ENCODE measurements at regions not wholly inside any gene's neighbourhood (a gene's known extent, or its start where the extent isn't known, plus 50 kb on each side); places are given as distances from the start of the nearest gene placed in this dataset.
A peak's percentile ranks its signal among the peaks of the same experiment; 100 is the strongest.
"Not testable (repeated sequence)": the region's sequence is repeated elsewhere in the genome, so short reads cannot be mapped to it uniquely, and the experiment has no call there.

GRCh38 chr6:141501616-141502015, 631.1 kb upstream of the GJE1 start:
- no peak for DNase-seq (ENCODE audit: low read depth in 2 of 2)

- no peak for DNase-seq (ENCODE audit: low read depth in 2 of 2)
These were observed 633.7 kb upstream of the GJE1 start for GRCh38 chr6:141498977-141499376.

GRCh38 chr6:141492521-141493284, 640.0 kb upstream of the GJE1 start:
- no peak for DNase-seq (ENCODE audit: low read depth in 2 of 2)

DNA sequence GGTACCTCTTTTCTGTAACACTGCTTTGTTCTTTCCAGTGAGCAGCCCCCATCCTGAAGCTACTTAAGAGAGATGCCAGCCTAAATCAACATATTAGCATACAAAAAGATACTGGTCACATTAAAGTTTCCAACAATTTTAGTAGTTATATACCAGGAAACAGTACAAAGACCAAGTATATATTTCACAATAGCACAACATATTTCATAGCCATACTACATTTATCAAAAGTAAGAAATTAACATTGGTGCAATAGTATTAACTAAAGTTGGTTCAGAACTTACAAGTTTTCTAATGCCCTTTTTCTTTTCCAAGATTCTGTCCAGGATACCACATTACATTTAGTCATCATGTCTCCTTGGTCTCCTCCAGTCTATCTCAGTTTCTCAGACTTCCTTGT, 641.0 kb upstream of the GJE1 start:
- DNase-seq (ENCODE audit: low read depth in 2 of 2), result no peak

DNA sequence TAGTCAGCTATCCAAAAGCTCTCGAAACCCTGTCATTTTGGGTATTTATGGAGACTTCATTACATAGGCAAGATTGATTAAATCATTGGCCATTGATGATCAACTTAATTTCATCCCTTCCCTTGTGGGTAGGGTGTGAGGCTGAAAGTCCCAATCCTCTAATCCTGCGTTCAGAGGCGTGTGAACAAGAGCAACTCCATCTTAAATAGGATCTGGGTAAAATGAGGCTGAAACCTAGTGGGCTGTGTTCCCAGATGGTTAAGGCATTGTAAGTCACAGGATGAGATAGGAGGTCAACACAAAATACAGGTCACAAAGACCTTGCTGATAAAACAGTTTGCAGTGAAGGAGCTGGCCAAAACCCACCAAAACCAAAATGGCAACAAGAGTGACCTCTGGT, 641.7 kb upstream of the GJE1 start:
- no peak for DNase-seq (ENCODE audit: low read depth in 2 of 2)

- no peak for DNase-seq (ENCODE audit: low read depth in 2 of 2)
These were observed 644.2 kb upstream of the GJE1 start for GRCh38 chr6:141488488-141488887.

- DNase-seq (ENCODE audit: low read depth in 2 of 2), result no peak
These were observed 645.8 kb upstream of the GJE1 start for GRCh38 chr6:141486942-141487341.

- no peak for DNase-seq (ENCODE audit: low read depth in 2 of 2)
These were observed 648.0 kb upstream of the GJE1 start for GRCh38 chr6:141484711-141485110.

DNA sequence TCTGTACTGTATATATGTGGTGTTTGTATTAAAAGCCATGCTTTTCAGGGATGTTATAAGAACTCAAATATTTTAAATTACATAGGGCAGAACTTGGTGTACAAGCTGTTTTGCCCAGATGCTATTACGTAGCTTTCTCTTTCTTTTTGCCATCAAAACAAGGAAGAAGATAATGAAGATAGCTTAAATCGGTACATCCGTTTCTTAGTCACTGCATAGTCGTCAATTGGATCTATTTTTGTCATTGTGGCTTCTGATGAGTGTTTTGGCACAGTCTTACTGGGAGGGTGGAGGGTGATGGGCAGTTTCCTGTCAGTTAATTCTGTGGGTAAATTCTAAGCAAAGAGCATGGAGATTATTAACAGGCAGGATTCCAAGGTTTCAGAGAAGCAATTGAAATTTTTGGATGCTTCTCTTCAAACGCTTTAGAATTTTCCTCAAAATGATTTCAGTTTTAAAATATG, 649.1 kb upstream of the GJE1 start:
- peak in 1 of 2 donors; percentile 16 for DNase-seq (ENCODE audit: low read depth in 2 of 2)

DNA sequence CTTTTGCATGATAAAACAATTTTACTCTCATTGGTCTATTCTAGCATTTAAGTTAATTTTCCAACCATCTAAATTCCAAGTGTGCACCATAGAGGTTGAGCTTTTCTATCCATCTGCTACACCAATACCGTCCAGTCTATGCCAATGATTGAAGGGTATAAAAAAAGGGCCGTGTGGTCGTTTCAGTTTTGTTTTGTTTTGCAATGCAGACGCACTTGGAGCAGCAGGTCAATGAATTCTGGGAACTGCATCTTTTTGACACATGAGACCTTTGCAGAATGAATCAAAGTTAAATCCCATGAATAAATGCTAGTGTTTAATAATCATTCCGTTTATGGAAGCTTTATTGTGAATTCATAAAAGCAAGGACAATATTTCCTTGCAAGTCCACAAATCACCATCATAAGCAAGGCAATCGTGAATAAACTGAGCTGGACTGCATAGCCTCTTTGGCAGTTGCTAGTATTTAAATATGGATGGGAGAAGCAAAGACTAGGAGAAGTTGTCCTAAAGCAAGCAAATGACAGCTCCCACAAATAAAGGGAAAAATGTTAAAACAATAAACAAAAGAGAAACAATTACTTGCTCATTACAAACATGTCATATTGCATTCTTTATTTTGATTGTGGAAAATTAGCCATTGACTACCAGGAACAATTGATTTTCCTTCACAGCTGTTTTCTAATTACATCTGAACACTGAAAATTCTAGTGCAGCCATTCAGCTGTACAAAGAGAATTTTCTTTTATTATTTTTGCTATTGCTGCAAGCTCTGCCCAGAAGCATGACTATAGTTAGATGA, 649.7 kb upstream of the GJE1 start:
- no peak for DNase-seq (ENCODE audit: low read depth in 2 of 2)

- DNase-seq (ENCODE audit: low read depth in 2 of 2), result no peak
These were observed 657.5 kb upstream of the GJE1 start for GRCh38 chr6:141475259-141475658.

- DNase-seq (ENCODE audit: low read depth in 2 of 2), result no peak
These were observed 660.4 kb upstream of the GJE1 start for GRCh38 chr6:141472162-141472928.

GRCh38 chr6:141470810-141471209, 661.9 kb upstream of the GJE1 start:
- DNase-seq (ENCODE audit: low read depth in 2 of 2), result no peak

DNA sequence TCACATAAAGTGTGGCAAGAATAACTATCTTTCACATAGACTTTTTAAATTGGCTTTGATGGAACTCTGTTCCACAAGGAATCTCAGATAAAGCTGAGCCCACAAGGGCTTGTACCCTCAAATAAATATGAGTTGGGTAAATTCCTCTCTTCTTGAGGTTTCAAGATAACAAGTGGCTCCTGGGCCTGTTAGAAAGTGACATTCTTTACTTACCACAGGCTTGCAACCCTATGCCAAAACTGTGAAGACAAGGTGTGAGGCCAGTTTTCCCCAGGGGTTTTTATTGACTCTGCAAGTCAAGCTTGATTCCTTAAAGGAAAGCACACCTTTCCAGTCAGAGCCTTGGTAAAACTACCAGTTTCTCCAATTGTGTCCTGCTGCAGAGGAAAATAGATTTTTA, 664.8 kb upstream of the GJE1 start:
- DNase-seq (ENCODE audit: low read depth in 2 of 2), result no peak

- DNase-seq (ENCODE audit: low read depth in 2 of 2), result no peak
These were observed 665.7 kb upstream of the GJE1 start for GRCh38 chr6:141467041-141467440.

DNA sequence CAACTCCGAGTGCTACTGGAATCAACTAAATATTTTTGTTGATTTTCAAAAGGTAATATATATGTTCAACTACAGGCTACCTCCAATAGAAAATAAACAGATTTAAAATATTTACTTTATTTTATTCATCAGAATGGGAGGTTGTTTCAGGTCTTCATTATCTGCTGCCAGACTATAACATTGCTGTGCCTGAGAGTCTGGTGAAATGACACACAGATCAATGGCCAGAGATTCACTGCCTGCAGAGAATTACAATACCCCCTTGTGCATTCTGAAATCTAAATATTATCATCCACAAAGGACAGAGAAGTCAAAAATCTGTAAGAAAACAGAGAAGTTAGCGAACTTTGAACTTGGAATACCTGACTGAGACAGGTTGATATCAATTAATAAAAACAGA, 667.8 kb upstream of the GJE1 start:
- DNase-seq (ENCODE audit: low read depth in 2 of 2), result no peak

GRCh38 chr6:141464490-141464889, 668.2 kb upstream of the GJE1 start:
- no peak for DNase-seq (ENCODE audit: low read depth in 2 of 2)

GRCh38 chr6:141463237-141463977, 669.3 kb upstream of the GJE1 start:
- DNase-seq (ENCODE audit: low read depth in 2 of 2), result no peak

DNA sequence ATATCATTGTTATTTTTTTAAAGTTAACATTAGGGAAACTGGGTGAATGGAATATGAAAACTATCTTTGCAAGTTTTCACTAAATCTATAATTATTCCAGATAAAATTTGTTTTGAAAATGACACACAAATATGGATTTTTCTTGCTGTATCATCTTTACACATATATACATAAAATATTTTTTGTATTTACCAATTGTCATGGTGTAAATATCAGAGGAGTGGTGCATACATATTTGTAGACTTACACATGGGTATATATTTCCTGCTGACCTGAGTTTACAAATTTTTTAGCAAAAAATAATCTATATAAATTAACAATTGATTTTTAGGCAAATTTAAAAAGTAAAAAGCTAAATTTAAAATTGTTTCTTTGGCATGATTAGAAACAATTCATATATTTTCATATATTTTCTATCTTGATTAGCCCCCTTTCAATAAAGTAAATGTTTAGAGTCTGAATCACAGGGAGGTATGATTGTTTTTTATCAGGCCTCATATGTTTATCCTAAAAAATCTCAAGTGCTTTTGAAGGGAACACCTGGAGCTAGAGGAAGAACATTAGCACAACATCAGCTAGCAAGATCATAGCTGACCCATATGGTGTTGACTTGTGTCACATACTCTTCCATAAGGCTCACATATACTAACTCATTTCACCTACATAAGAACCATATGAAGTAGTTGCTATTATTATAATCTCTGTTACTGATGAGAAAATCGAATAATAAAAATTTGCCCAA, 671.8 kb upstream of the GJE1 start:
- no peak for DNase-seq (ENCODE audit: low read depth in 2 of 2)

DNA sequence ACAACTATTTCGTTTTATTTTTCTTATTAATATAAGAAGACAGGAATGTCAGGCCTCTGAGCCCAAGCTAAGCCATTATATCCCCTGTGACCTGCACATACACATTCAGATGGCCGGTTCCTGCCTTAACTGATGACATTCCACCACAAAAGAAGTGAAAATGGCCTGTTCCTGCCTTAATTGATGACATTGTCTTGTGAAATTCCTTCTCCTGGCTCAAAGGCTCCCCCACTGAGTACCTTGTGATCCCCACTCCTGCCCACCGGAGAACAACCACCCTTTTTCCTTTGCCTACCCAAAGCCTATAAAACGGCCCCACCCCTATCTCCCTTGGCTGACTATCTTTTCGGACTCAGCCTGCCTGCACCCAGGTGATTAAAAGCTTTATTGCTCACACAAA, 672.5 kb upstream of the GJE1 start:
- DNase-seq (ENCODE audit: low read depth in 2 of 2), result not testable (repeated sequence)

DNA sequence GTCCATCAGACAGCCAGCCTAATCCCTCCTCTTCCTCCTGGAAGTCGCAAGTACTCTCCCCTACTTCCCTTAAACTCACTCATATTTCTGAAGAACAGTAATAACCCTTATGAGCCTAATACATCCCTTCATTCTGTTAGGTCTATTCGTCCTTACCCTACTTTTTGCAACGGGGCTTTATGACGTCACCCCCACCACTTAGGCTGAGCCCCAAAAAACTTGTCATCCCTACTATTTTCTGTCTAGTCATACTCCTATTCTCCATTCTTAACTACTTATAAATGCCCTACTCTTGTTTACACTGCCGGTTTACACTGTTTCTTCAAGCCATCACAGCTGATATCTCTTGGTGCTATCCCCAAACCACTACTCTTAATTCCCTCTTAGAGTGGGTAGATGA, 674.7 kb upstream of the GJE1 start:
- DNase-seq (ENCODE audit: low read depth in 2 of 2), result not testable (repeated sequence)
